Esophagus muscularis mucosa (tissue), 4 donors: ENCODE measurements at regions not wholly inside any gene's neighbourhood (a gene's known extent, or its start where the extent isn't known, plus 50 kb on each side); places are given as distances from the start of the nearest gene placed in this dataset.

Experiments
- DNase-seq: peaks from one replicate; pipeline ENCODE4 v3.0.0-alpha.2; 2017; ENCODE audit errors: extremely low spot score
- H3K27ac ChIP-seq, 4 donors: fragments of 200-600 bp; sonication (generic); replicated peaks in 1 of 4; 1 replicate in 3 of 4; 2 replicates in 1 of 4; pipeline ENCODE4 v1.5.1; 2016 to 2019; ENCODE audit warnings: mild to moderate bottlenecking in 1 of 4
- H3K27me3 ChIP-seq, 4 donors: fragments of 200-600 bp; sonication (generic); one replicate each; pipeline versions ENCODE4 v1.5.1 to v1.6.0; 2016 to 2019
- H3K36me3 ChIP-seq, 4 donors: fragments of 200-600 bp; sonication (generic); one replicate each; pipeline ENCODE4 v1.5.1; 2016 to 2019
- H3K4me1 ChIP-seq, 4 donors: fragments of 200-600 bp; sonication (generic); one replicate each; pipeline ENCODE4 v1.5.1; 2016 to 2019
- H3K4me3 ChIP-seq, 4 donors: fragments of 200-600 bp; sonication (generic); 1 replicate in 2 of 4; 2 replicates in 2 of 4; pipeline ENCODE4 v1.5.1; 2016 to 2019; ENCODE audit warnings: mild to moderate bottlenecking in 4 of 4, moderate library complexity in 1 of 4
- H3K9me3 ChIP-seq, 4 donors: fragments of 200-600 bp; sonication (generic); 1 replicate in 3 of 4; 2 replicates in 1 of 4; pipeline ENCODE4 v1.5.1; 2016 to 2019
- EP300 ChIP-seq: sonication (generic); formaldehyde crosslinking; IDR thresholded peaks from one replicate; pipeline ENCODE4 v1.6.1; 2017; ENCODE audit warnings: antibody characterized with exemption
- POLR2A ChIP-seq: fragments of 450-650 bp; IDR thresholded peaks from one replicate; pipeline ENCODE4 v1.6.1; 2017; ENCODE audit warnings: antibody characterized with exemption, moderate library complexity, mild to moderate bottlenecking, low read depth
- POLR2AphosphoS5 ChIP-seq, 2 donors: sonication (generic); formaldehyde crosslinking; IDR thresholded peaks; one replicate each; pipeline ENCODE4 v1.6.1; 2017; ENCODE audit warnings: antibody characterized with exemption in 2 of 2
- WGBS: methylation state at CpG from one replicate; pipeline ENCODE4 v1.1.5; 2018; 5-methylcytosine and 5-hydroxymethylcytosine counted together
- intact Hi-C: fragments of 100-400 bp; cut with DNase I; formaldehyde crosslinking; loops from one replicate; pipeline ENCODE4 v1.15.1; 2023
- TF ChIP-seq, protein P1 (sequence below), 3 experiments: fragments of 200-600 bp in 2 of 3; fragments of 450-650 bp in 1 of 3; sonication (generic) in 2 of 3; IDR thresholded peaks; one replicate each; pipeline ENCODE4 v1.5.1; 2017 to 2019; ENCODE audit warnings: antibody characterized with exemption in 3 of 3, mild to moderate bottlenecking in 2 of 3, moderate library complexity in 1 of 3

- no peaks in the 10 kb centered on the region for H3K9me3 ChIP-seq
- no peak overlapping the region for H3K27ac ChIP-seq
- no peak overlapping the region for H3K4me3 ChIP-seq
- WGBS = 73% methylated on average over 11 of the region's 11 CpGs
- intact Hi-C loops = no loop called here
- no peak for TF ChIP-seq EP300
- TF ChIP-seq, protein P1, sequence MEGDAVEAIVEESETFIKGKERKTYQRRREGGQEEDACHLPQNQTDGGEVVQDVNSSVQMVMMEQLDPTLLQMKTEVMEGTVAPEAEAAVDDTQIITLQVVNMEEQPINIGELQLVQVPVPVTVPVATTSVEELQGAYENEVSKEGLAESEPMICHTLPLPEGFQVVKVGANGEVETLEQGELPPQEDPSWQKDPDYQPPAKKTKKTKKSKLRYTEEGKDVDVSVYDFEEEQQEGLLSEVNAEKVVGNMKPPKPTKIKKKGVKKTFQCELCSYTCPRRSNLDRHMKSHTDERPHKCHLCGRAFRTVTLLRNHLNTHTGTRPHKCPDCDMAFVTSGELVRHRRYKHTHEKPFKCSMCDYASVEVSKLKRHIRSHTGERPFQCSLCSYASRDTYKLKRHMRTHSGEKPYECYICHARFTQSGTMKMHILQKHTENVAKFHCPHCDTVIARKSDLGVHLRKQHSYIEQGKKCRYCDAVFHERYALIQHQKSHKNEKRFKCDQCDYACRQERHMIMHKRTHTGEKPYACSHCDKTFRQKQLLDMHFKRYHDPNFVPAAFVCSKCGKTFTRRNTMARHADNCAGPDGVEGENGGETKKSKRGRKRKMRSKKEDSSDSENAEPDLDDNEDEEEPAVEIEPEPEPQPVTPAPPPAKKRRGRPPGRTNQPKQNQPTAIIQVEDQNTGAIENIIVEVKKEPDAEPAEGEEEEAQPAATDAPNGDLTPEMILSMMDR (IDR thresholded peaks at IDR 0.05) = no peak
- no peak for TF ChIP-seq POLR2AphosphoS5 (IDR thresholded peaks at IDR 0.05)
- TF ChIP-seq POLR2A = no peak
- H3K36me3 ChIP-seq = no peaks in the 10 kb centered on the region
- no peak for DNase-seq
- no peaks in the 10 kb centered on the region for H3K4me1 ChIP-seq
- H3K27me3 ChIP-seq = no peaks in the 10 kb centered on the region
Measured at GRCh38 chr2:57878171-57878865, 168.3 kb upstream of the VRK2 start.

DNA sequence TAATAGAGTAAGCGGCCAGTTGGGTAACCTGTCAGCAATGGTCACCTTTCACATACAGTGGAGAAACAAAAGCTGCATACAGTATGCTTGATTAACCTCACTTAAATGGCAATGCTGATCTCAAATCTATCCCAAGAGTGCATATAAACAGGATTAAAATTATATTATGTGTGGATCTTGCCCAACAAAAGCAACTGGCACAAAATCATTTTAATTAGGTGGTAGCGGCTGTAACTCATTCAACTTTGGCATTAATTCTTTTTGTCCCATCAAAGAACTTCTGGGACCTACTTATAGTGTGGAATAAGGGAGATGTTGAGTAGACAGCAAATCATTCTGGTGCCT, 167.8 kb upstream of the VRK2 start:
- intact Hi-C loops = no loop called here
- Histone ChIP-seq H3K4me1 (no peaks in the 10 kb centered on the region), H3K27ac (no peak overlapping the region), H3K36me3 (no peaks in the 10 kb centered on the region), H3K27me3 (no peaks in the 10 kb centered on the region), H3K4me3 (no peak overlapping the region), H3K9me3 (no peaks in the 10 kb centered on the region)
- TF ChIP-seq POLR2AphosphoS5 (IDR thresholded peaks at IDR 0.05) = no peak
- TF ChIP-seq EP300 = no peak
- no peak for TF ChIP-seq POLR2A
- TF ChIP-seq, protein P1 (IDR thresholded peaks at IDR 0.05) = no peak
- WGBS = 86% methylated on average over 2 of the region's 2 CpGs
- DNase-seq = no peak

DNA sequence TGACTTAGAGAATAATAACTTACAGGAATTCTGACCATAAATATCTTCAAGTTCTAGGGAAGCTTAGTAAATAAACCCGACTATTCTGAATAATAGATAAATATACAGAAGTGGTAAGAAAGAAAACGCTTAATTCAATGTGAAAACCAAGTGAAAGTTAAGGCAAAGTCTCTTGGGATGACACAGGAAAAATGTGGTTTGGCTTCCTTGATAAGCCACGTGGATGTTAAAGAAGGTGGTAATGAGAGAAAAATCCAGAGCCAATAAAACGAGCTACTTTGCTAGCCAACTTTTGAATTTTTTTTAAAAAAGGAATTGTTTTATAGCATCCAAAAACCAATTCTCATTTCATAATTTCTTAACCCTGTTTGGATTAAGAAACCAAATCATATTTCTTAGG, 166.2 kb upstream of the VRK2 start:
- no peak for TF ChIP-seq EP300
- no peak for TF ChIP-seq POLR2AphosphoS5 (IDR thresholded peaks at IDR 0.05)
- no peak for TF ChIP-seq POLR2A
- TF ChIP-seq, protein P1 (IDR thresholded peaks at IDR 0.05) = no peak
- no peaks in the 10 kb centered on the region for H3K4me1 ChIP-seq
- intact Hi-C loops = no loop called here
- no peaks in the 10 kb centered on the region for H3K36me3 ChIP-seq
- WGBS = 75% methylated on average over 4 of the region's 4 CpGs
- no peak for DNase-seq
- H3K27ac ChIP-seq = no peak overlapping the region
- H3K9me3 ChIP-seq = no peaks in the 10 kb centered on the region
- H3K27me3 ChIP-seq = no peaks in the 10 kb centered on the region
- H3K4me3 ChIP-seq = no peak overlapping the region

DNA sequence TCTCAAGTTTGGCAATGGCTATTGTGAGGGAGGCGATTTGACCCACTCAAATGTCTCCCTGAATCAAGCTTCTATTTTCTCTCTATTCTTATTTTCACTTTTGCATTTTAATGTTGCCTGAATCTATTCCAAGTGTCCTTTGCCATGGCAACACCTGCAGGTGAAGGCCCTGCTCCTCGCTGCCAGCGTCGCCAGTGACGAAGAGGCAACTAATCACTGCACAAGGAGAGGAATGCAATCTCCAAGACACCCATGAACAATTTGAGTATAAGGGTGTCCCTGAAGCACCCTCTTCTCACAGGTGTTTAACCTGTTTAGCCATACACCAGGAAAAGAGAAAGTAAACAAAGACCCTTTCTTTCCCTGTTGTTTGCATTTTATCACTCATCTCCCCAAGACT, 165.6 kb upstream of the VRK2 start:
- H3K27ac ChIP-seq = no peak overlapping the region
- H3K4me3 ChIP-seq = no peak overlapping the region
- H3K27me3 ChIP-seq = no peaks in the 10 kb centered on the region
- TF ChIP-seq, protein P1 (IDR thresholded peaks at IDR 0.05) = no peak
- no peak for TF ChIP-seq EP300
- TF ChIP-seq POLR2AphosphoS5 (IDR thresholded peaks at IDR 0.05) = no peak
- TF ChIP-seq POLR2A = no peak
- H3K36me3 ChIP-seq = no peaks in the 10 kb centered on the region
- no peaks in the 10 kb centered on the region for H3K4me1 ChIP-seq
- H3K9me3 ChIP-seq = no peaks in the 10 kb centered on the region
- no peak for DNase-seq
- intact Hi-C loops = no loop called here
- WGBS = 93% methylated on average over 5 of the region's 5 CpGs
